Limb (tissue), 2 donors: ENCODE measurements at regions not wholly inside any gene's neighbourhood (a gene's known extent, or its start where the extent isn't known, plus 50 kb on each side); places are given as distances from the start of the nearest gene placed in this dataset.

Source experiments
- DNase-seq, 2 donors: peaks; one replicate each; pipeline ENCODE4 v3.0.0-alpha.2; 2016; ENCODE audit errors: extremely low spot score in 2 of 2

DNA sequence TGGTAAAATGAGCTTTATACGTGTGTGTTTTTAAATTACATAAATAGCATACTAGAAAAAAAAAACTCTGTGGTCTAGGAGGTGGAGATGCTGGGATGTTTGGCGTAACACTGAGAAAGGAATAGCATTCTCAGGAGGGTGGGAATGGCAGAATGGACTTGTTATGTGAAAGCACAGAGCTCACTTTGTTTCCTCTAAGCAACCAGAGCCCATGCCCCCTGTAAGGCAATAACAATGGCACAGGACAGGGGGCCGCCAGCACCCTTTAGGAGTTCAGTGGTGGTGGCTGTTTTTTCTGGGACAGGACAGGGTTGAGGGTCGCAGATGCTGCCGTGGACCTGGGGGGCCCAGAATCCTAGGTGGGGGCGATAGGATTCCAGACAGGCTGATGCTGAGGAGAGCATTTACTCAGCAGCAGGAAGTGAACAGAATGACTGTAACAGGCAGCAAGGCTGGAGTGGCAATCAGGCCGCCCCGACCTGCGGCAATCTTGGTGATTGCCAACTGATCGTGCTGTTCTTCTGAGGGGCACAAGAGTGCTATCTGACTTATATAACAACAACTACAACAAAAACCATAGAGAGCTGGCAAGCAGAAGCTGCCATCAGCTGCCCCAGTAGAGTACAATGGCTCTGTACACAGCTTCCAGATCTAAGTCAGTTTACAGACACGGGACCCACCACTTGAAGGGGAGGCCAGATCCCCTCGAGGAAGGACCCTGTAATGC lies 160.4 kb downstream of the UACA start:
- DNase-seq = no peak

- DNase-seq = no peak
These were observed 161.1 kb downstream of the UACA start for GRCh38 chr15:70602281-70602680.

DNA sequence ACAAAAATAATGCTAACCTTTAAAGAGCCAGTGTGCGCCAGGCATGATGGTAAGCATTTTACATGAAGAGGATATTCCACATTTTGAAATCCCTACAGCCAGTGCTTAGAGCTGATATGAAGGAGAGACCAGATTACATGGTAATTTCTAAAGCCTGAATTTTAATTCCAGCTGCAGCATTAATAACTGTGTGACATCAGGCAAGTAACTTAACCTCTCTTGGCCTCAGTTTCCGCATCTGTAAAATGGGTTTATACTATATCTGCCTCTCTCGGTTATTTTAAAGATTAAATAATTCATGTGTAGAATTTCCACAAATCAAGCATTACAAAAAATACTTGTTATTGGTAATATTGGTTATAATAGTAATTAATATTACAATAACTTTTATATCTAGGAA lies 165.4 kb downstream of the UACA start:
- no peak for DNase-seq

GRCh38 chr15:70597056-70597603 lies 166.2 kb downstream of the UACA start:
- no peak for DNase-seq

DNA sequence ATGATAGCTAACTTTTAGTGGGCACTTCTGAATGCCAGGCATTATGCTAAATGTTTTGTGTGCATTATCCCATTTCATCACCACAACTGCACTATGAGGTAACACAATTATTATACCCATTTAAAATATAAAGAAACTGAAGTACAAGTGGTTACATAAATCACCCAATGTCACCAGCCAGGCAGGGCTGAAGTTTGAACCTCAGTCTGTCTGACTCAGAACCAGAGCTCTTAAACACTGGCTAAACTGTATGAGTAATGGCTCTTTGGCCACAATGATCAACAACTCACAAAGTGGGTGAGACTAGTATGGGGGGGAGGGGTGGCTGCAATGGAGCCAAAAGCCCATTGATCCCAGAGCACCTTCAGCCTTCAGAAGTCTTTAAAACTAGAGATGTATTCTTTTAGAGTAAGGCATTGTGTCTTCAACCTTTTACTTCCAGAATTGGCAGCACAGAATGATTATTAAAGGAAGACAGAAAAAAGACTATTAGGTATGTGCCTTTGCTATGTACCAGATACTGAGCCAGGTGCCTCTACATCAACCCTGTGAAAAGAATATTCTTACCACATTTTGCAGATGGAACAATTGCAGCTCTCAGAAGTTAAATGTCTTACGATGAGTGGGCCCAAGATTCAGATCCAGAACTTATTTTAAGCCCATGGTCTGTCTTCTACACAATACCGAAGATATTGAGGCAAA lies 166.9 kb downstream of the UACA start:
- no peak for DNase-seq

DNA sequence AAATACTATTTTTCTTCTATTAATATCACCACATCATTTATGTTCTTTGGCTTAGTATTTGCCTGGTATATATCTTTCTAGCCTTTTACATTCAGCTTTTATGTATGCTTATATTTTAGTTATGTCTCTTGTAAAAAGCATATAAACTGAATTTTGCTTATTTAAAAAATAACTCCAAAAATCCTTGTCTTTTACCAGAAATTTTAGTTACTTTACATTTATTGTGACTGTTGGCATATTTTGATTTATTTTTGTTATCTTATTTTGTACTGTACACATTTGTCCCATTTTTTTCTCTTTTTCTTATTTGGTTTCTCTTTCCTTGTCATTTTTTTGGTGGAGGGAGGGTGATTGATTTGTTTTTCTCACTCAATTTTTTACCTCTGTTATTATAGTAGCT lies 169.6 kb downstream of the UACA start:
- no peak for DNase-seq

- peak in 1 of 2 donors; percentile 14 for DNase-seq
These were observed 173.6 kb downstream of the UACA start for GRCh38 chr15:70589728-70590127.

- peak in 1 of 2 donors; percentile 9 for DNase-seq
These were observed 174.1 kb downstream of the UACA start for GRCh38 chr15:70589221-70589620.

DNA sequence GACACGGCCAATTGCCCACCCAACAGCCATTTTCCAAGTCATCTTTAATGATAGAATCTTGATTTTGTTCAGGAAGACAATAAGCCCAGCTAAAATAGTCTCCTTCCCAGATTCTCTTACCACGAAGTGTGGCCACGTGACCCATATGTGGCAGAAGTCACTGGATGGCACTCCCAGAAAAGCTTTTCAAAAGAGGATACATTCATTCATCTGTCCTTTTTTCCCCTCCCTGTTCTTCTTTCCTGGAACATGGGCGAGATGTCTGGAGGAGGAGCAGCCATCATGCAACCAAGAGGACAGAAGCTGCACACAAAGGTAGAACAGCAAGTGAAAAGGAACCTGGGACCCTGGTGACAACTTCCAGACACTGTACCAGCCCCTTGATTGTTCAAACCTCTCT lies 174.7 kb downstream of the UACA start:
- DNase-seq = peak in 1 of 2 donors; percentile 3

DNA sequence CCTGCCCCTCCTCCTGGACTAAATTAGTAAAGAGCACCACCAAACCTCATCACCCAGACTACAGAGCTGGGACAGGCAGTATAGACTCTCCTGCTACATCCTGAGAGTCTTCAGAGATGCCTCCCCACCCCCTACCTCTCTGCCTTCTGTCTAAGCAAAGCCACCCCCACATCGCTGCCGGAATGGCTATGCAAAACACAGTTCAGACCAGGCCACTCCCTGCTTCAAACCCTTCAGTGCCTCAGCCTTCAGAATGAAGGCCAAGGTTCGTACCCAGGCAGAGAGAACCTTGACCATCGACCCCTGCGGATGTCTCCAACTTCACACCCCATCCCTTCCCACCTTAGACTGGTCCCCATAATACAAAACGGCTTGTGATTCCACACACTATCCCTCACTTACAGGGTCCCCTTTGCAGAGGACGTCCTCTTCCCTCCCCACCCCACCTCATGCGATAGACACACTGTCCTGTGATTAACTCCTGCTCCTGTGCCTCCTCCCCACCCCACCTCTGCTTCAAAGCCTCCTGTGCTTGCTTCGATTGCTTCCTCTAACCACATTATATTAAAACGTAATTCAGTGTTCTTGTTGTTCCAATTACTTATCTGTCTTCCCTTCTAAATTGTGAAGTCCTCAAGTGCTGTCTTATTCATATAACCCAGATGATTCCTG lies 175.3 kb downstream of the UACA start:
- peak in 1 of 2 donors; percentile 10 for DNase-seq

- DNase-seq = peak in 1 of 2 donors; percentile 3
These were observed 176.2 kb downstream of the UACA start for GRCh38 chr15:70587012-70587634.

DNA sequence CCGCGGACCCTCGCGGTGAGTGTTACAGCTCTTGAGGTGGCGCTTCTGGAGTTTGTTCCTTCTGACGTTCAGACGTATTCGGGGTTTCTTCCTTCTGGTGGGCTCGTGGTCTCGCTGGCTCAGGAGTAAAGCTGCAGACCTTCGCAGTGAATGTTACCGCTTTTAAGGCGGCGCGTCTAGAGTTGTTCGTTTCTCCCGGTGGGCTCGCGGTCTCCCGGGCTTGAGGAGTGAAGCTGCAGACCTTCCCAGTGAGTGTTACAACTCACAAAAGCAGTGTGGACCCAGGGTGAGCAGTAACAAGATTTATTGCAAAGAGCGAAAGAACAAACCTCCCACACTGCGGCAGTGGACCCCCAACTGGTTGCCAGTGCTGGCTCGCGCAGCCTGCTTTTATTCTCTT lies 177.1 kb downstream of the UACA start:
- no peak for DNase-seq

- DNase-seq = no peak
These were observed 177.7 kb downstream of the UACA start for GRCh38 chr15:70585707-70586034.

DNA sequence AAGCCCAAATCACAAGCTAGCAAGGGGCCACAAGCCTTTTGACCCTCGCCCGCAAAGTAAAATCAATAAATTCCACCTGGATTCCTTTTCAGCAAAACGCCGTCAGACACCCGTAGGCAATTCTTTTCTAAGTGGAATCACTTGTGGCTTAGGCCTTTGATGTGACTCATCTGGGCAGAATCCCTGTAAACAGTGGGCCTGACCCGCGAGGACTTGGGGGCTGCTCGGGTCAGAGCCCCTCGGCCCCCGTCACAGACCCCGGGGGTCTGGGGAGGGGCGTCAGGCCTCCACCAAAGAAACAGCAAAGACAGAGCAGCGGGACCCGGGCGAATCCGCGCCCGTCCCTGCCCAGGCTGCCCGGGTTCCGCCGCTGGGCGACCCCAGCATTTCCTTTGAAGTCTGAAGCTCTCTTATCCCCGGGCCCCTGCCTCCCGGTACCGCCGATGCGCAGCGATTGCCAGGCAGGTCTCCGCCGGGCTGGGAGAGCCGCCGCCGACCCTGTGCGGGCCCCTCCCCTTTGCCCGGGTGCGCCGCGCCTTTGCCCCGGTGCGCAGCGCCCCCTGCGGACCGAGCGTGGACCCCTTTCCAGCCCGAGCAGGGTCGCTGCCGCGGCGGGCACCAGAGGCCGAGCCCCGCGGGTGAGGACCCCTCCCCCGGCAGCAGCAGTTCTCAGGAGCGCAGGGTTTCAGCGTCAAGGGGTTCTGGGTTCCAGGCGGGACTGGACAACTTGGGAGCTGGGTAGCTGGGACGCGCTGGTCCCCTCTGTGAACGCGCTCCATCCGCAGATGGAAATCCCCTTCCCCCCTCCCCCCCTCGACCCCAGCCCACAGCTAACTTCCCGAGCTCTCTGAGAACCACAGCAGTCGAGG lies 178.3 kb downstream of the UACA start:
- peak in 1 of 2 donors; percentile 82 for DNase-seq

- DNase-seq = peak in 1 of 2 donors; percentile 21
These were observed 178.9 kb downstream of the UACA start for GRCh38 chr15:70584441-70584837.

DNA sequence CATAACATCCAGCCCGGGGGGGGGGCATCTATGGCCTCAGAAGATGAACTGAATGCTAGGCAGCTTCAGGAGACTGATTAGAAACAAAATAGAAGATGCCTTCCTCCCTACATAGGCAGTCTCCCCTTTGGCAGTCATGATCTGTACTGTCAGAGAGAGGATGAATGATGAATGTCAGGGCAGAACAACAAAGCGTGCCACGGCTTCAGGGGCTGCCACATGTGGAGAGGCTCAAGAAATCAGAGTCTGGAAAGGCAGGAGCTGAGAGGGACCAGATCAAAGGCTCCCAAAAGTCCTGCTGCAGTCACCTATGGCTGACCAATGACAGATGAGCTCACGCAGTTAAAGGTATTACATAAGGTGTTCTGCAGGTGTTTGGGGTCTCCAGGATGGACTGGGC lies 180.4 kb downstream of the UACA start:
- peak in 1 of 2 donors; percentile 22 for DNase-seq

- DNase-seq = peak in 1 of 2 donors; percentile 29
These were observed 181.0 kb downstream of the UACA start for GRCh38 chr15:70582143-70582945.

- peak in 1 of 2 donors; percentile 18 for DNase-seq
These were observed 182.4 kb downstream of the UACA start for GRCh38 chr15:70580958-70581357.

GRCh38 chr15:70580286-70580685 lies 183.1 kb downstream of the UACA start:
- DNase-seq = peak in 1 of 2 donors; percentile 21

- peak in 1 of 2 donors; percentile 15 for DNase-seq
These were observed 183.6 kb downstream of the UACA start for GRCh38 chr15:70579766-70580165.
